DOHH2 (cell line): ENCODE measurements at regions not wholly inside any gene's neighbourhood (a gene's known extent, or its start where the extent isn't known, plus 50 kb on each side); places are given as distances from the start of the nearest gene placed in this dataset.

Source experiments
- H3F3A ChIP-seq: fragments of 200-600 bp; sonication (generic), shearing (Covaris generic); 2 replicates; pipeline ENCODE4 v1.6.0; 2016; ENCODE audit warnings: antibody characterized with exemption, mild to moderate bottlenecking; ENCODE audit not compliant: control insufficient read depth, insufficient read depth
- H3K27ac ChIP-seq: fragments of 200-600 bp; sonication (generic); 2 replicates; pipeline ENCODE4 v1.5.1; 2014; ENCODE audit warnings: low read depth, mild to moderate bottlenecking, low read length, moderate library complexity
- H3K27me3 ChIP-seq: fragments of 200-600 bp; sonication (generic); 2 replicates; pipeline ENCODE4 v1.6.1; 2014; ENCODE audit warnings: mild to moderate bottlenecking, low read length, mixed read lengths; ENCODE audit not compliant: control insufficient read depth
- H3K36me3 ChIP-seq: fragments of 200-600 bp; sonication (generic); 2 replicates; pipeline ENCODE4 v1.6.1; 2014; ENCODE audit warnings: mild to moderate bottlenecking, low read length, moderate library complexity, mixed read lengths; ENCODE audit not compliant: control insufficient read depth
- H3K4me1 ChIP-seq: fragments of 200-600 bp; sonication (generic); 2 replicates; pipeline ENCODE4 v1.6.1; 2014; ENCODE audit warnings: mild to moderate bottlenecking, low read length, mixed read lengths; ENCODE audit not compliant: control insufficient read depth
- H3K4me2 ChIP-seq: fragments of 200-600 bp; sonication (generic); 2 replicates; pipeline ENCODE4 v1.6.0; 2014; ENCODE audit warnings: mild to moderate bottlenecking, low read length, moderate library complexity
- H3K4me3 ChIP-seq: fragments of 200-600 bp; sonication (generic); 2 replicates; pipeline ENCODE4 v1.5.1; 2014; ENCODE audit warnings: mild to moderate bottlenecking, low read length, mixed read lengths
- H3K79me2 ChIP-seq: fragments of 200-600 bp; sonication (generic); 2 replicates; pipeline ENCODE4 v1.6.1; 2014; ENCODE audit warnings: mild to moderate bottlenecking, low read length, mixed read lengths; ENCODE audit not compliant: control insufficient read depth
- H3K9me2 ChIP-seq: fragments of 200-600 bp; sonication (generic); replicated peaks from 2 replicates; pipeline ENCODE4 v1.6.1; 2014; ENCODE audit warnings: mild to moderate bottlenecking, low read length, mixed read lengths; ENCODE audit not compliant: control insufficient read depth
- H3K9me3 ChIP-seq: fragments of 200-600 bp; sonication (generic); 2 replicates; pipeline ENCODE4 v1.6.1; 2014; ENCODE audit warnings: antibody characterized with exemption, low read length, mixed read lengths; ENCODE audit not compliant: control insufficient read depth, insufficient read depth
- H4K20me1 ChIP-seq: fragments of 200-600 bp; sonication (generic); 2 replicates; pipeline ENCODE4 v1.6.0; 2014; ENCODE audit warnings: low read depth, mild to moderate bottlenecking, antibody characterized with exemption, low read length, moderate library complexity; ENCODE audit not compliant: control insufficient read depth, insufficient read depth
- CTCF ChIP-seq: fragments of 200-600 bp; sonication (generic); IDR thresholded peaks from one replicate; pipeline ENCODE4 v1.5.1; 2014; ENCODE audit warnings: antibody characterized with exemption, mild to moderate bottlenecking, low read depth, low read length; ENCODE audit not compliant: poor library complexity, severe bottlenecking
- EZH2phosphoT487 ChIP-seq: fragments of 200-600 bp; sonication (generic); IDR thresholded peaks from 2 replicates; pipeline ENCODE4 v1.6.1; 2017; ENCODE audit warnings: borderline replicate concordance, mild to moderate bottlenecking, antibody characterized with exemption, low read length, moderate library complexity, mixed read lengths

- H3K36me3 ChIP-seq = no peaks in the 10 kb centered on the region
- no peak overlapping the region for H3K27ac ChIP-seq
- no peak overlapping the region for H3K4me3 ChIP-seq
- no peaks in the 10 kb centered on the region for H3K79me2 ChIP-seq
- H3K9me3 ChIP-seq = peaks cover 35% of the 10 kb centered on the region; the same call in 1 of the 2 replicates
- no peaks in the 10 kb centered on the region for H3K27me3 ChIP-seq
- H3K4me1 ChIP-seq = no peaks in the 10 kb centered on the region
- TF ChIP-seq CTCF (no peak), EZH2phosphoT487 (no peak)
- no peak overlapping the region for H3K4me2 ChIP-seq
- H4K20me1 ChIP-seq = no peaks in the 10 kb centered on the region
- H3F3A ChIP-seq = no peaks in the 10 kb centered on the region
- H3K9me2 ChIP-seq = no peaks in the 10 kb centered on the region
Measured at GRCh38 chr12:34376133-34376799, 354.0 kb downstream of the ALG10 start.

GRCh38 chr12:34377243-34378035, 355.1 kb downstream of the ALG10 start:
- no peaks in the 10 kb centered on the region for H3K9me2 ChIP-seq
- H3K36me3 ChIP-seq = no peaks in the 10 kb centered on the region
- H3K4me2 ChIP-seq = no peak overlapping the region
- no peaks in the 10 kb centered on the region for H3K79me2 ChIP-seq
- H4K20me1 ChIP-seq = no peaks in the 10 kb centered on the region
- H3K9me3 ChIP-seq = peaks cover 28% of the 10 kb centered on the region; the same call in 1 of the 2 replicates
- no peaks in the 10 kb centered on the region for H3K4me1 ChIP-seq
- H3K27me3 ChIP-seq = no peaks in the 10 kb centered on the region
- no peaks in the 10 kb centered on the region for H3F3A ChIP-seq
- no peak overlapping the region for H3K4me3 ChIP-seq
- TF ChIP-seq EZH2phosphoT487 = no peak
- no peak for TF ChIP-seq CTCF
- no peak overlapping the region for H3K27ac ChIP-seq

GRCh38 chr12:34379142-34379541, 356.8 kb downstream of the ALG10 start:
- H3K27ac ChIP-seq = no peak overlapping the region

More at GRCh38 chr12:34379142-34379541, 356.8 kb downstream of the ALG10 start:
- H3K79me2 ChIP-seq = no peaks in the 10 kb centered on the region
- no peaks in the 10 kb centered on the region for H3K27me3 ChIP-seq
- H4K20me1 ChIP-seq = no peaks in the 10 kb centered on the region
- H3F3A ChIP-seq = no peaks in the 10 kb centered on the region
- no peaks in the 10 kb centered on the region for H3K4me1 ChIP-seq
- no peak overlapping the region for H3K4me3 ChIP-seq
- H3K4me2 ChIP-seq = no peak overlapping the region
- peaks cover 28% of the 10 kb centered on the region for H3K9me3 ChIP-seq
- no peaks in the 10 kb centered on the region for H3K36me3 ChIP-seq
- no peaks in the 10 kb centered on the region for H3K9me2 ChIP-seq
- TF ChIP-seq EZH2phosphoT487 (no peak), CTCF (no peak)
